Dedifferentiated amniotic fluid mesenchymal stem cell (primary cell): ENCODE measurements at regions not wholly inside any gene's neighbourhood (a gene's known extent, or its start where the extent isn't known, plus 50 kb on each side); places are given as distances from the start of the nearest gene placed in this dataset.
"Not testable (repeated sequence)": the region's sequence is repeated elsewhere in the genome, so short reads cannot be mapped to it uniquely, and the experiment has no call there.

Experiments
- DNase-seq: peaks from one replicate; pipeline ENCODE4 v3.0.0-alpha.2; 2016; ENCODE audit errors: extremely low spot score

DNA sequence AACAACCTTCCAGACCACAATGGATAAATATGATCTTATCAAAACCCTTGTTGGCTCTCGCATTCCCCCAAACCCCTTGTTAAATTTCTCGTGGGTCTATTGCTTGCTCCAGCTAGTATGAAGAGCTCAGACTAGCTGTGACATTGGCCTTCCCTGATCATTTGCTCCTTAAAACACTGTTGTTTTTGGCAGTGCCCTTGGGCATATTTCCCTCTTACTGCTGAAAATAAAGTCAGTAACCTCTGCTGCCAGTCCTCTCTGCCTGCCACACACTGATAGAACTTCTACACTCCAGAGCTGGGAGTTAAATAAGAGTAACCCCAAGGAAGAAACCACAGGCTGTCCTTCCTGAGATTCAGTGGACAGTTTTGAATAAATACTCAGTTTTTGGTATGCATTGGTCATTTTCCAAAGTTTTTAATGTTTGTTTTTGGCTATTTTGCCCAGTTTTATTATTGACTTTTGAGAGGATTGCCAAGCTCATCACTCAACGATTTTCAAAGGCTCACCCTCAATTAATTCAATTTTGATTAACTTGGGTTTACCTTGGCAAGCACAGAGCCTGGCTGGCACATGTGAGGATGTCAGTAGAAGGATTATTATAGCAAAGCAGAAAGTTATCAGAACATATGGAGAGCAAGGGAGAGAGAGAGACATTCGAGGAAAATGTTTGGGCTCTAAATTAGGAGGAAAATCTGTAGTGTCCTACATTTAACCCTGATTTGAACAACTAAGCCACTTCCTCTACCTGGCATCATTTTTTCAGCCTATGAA, 84.3 kb upstream of the SYN3 start:
- no peak for DNase-seq

DNA sequence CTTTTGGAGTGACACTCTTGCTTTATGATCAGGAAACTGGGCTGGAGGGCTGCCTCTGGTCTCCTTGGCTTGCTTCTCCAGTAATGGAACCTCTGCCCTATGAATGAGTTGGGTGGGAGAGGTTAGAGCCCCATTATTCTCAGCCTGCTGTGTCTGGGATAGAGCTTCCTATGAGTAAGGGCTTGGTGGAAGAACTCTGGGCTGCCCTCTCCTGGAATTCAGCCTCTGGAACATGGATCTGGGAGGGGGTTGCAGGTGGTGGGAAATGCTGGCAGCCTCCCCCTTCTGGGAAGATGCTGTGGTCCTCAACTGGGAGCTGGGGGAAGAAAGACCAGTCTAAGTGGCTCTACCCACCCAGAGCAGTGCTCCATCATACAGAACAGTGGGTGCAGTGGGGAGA, 81.8 kb upstream of the SYN3 start:
- no peak for DNase-seq

- DNase-seq, result not testable (repeated sequence)
Measured at GRCh38 chr22:33138333-33138732, 80.2 kb upstream of the SYN3 start.

GRCh38 chr22:33130473-33130872, 72.3 kb upstream of the SYN3 start:
- DNase-seq, result no peak

DNA sequence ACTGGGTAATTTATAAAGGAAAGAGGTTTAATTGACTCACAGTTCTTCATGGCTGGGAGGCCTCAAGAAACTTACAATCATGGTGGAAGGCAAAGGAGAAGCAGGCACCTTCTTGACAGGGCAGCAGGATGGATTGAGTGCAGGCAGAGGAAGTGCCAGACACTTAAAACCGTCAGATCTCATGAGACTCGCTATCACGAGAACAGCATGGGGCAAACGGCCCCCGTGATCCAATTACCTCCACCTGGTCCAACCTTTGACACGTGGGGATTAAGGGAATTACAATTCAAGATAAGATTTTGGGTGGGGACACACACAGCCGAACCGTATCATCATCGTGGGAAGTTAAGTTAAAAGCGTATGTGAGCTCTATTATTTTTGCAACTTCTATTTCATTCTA, 71.4 kb upstream of the SYN3 start:
- no peak for DNase-seq

GRCh38 chr22:33126881-33127280, 68.7 kb upstream of the SYN3 start:
- no peak for DNase-seq

GRCh38 chr22:33124471-33124870, 66.3 kb upstream of the SYN3 start:
- no peak for DNase-seq

GRCh38 chr22:33122439-33122838, 64.3 kb upstream of the SYN3 start:
- not testable (repeated sequence) for DNase-seq

DNA sequence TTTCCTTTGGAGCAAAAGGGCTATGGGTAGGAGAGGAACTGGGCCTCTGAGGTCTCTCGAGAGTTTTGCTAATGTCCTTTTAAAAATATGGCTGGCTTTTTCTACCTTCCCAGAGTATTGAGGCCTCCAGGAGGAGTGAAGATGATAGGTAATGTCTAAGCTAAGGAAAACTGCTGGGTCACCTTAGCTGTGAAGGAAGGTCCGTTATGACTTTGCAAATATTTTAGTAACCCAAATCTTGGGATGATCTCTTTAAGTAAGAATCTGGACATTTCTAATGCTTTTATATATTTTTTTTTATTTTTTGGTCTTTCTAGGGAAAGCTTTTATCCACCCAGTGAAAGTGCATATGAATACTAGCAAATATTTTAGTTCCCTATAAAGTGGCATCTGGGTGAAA, 60.9 kb upstream of the SYN3 start:
- no peak for DNase-seq

DNA sequence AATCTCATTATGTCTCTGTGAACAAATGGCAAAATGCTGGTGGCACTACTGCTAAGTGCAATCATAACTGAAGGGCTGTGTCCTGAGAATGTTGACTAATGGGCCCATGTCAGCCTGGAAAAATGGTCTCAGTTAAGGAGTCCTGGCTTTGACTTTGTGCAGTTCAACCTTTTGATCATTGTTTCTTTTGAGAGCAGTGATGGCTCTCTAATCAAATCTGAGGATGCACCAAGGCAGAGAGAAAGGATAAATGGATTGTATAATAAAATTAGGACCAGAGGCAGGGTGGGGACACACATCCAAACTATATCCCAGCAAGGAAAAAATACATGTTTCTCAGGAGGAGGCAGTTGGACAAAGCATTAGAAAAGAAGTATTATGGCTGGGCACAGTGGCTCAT, 59.6 kb upstream of the SYN3 start:
- DNase-seq, result no peak

DNA sequence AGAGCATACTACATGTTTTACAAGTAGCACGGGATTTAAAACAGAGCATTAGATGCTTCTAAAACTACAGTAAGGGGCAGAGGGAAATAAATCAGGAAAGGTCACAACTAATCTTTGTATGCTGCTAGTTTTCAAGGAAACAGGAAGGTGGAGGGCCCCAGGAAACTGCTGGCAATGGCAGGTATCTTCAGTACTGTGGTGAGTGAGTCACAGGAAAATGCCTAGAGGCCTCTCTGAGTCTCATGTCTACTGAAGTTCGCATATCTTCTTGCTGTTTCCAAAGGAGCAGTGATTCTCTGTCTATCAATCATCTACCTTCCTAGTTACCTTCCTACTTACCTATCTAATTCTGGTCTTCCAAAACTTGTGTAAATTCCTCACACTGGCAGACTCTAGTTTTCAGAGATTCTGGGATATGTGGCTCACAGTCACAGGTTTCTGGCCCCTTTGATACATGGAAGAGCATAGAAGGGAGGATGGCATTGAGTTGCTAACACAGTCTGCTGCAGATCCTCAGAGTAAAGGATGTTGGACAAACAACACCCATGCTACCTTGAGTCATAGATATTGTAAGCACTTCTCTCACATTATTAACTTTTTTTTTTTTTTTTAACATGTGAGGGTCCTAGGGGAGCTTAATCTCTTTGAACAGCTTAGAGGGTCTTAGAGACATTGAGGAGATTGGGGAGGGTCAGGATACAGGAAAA, 58.8 kb upstream of the SYN3 start:
- no peak for DNase-seq

DNA sequence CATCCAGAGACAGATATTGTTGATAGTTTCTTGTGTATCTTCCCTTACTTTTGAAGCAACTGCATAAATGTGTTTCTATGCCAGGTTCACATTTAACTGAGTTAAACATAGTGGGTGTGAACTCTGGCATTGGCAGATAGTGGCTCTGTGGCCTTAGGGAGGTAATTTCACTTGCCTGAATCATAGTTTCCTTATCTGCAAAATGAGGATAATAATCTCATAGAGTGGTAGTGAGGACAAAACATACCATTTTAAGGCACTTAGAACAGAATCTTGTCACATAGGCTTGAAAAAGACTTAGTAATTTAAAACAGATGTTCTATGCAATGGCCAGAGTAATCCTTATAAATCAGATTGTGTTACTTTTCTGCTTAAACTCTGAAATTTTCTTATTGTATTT, 56.4 kb upstream of the SYN3 start:
- DNase-seq, result no peak

- DNase-seq, result no peak
Measured at GRCh38 chr22:33112580-33112979, 54.4 kb upstream of the SYN3 start.

DNA sequence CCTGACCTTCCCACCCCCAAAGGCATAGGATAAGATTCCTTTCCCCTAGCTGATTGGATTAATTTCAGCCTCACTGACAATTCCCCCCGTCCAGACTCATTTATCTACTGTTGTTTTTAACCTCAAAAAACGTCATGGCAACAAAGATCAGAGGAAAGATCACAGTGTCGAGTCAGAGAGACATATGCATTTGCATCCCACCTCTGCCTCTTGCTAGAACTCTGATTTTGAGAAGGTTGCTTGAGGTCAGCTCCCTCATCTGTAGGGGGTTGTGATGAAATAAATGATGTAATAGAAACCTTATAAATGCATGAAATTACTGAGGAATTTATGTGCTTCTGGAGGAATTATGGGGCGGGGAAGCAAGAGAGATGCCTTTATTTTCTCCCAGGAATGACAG, 53.3 kb upstream of the SYN3 start:
- no peak for DNase-seq

DNA sequence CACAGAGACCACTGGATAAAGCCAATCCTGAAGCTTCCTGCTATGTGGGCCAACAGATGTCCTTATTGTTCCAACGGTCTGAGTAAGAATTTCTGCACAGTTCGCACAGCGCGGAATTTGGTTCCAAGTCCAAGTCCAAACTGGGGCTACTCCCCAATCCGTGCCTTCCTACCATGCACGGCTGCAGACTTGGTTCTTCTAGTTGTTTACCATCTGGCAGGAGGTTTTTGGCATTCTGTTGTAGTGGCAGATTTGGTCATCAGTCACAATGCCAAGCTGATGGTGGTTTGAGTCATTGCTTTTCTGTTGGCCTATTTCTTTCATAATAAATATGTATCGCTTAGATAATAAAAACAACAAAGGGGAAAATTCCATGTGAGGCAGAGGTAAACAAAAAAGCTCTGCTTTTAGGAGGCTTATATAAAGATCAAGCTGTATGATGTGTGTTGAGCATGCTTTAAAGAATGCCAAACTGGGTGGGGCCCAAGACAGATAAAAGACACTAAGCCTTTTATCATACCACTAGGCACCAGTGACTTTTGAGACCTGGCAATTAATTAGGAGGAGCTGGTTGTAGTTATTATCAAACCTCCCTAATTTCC, 52.5 kb upstream of the SYN3 start:
- no peak for DNase-seq

DNA sequence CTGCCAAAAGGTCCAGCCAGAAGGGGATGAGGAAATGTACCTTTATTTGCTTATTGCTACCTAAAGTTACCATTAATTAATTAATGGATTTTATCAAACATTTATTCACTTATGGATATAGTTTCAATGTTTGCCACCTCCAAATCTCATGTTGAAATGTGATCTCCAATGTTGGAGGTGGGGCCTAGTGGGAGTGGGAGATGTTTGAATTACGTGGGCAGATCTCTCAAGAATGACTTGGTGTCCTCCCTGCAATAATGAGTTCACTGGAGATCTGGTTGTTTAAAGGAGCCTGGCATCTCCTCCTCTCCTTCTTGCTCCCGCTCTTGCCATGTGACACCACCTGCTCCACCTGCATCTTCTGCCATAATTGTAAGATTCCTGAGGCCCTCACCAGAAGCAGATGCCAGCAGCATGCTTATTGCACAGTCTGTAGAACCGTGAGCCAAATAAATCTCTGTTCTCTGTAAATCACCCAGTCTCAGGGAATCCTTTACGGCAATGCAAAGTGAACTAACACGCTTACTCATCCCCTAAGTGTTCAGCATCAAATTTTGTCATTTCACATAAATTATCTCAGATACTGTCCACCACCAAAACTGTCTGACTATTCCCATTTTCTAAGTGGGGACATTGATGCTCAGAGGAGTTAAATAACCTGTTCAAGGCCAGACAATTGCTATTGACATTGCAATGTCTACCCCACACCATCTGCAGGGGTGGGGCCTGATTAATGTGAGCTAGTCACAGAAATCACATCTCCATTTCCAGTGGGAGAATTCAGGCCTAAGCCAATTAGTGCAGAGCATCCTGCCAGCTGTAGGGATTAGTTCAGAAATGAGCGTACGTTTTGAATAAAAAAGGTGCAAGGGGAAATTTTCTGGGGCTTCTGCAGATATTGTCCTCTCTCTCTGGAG, 51.6 kb upstream of the SYN3 start:
- DNase-seq, result no peak

GRCh38 chr22:33108037-33108436, 49.9 kb upstream of the SYN3 start:
- no peak for DNase-seq
